GM12878 (cell line): ENCODE measurements at regions not wholly inside any gene's neighbourhood (a gene's known extent, or its start where the extent isn't known, plus 50 kb on each side); places are given as distances from the start of the nearest gene placed in this dataset.

Source experiments
- ATAC-seq: fragments of 200-7000 bp; cut with Tn5 transposase; 3 replicates; pipeline ENCODE4 v1.9.1; 2020; ENCODE audit warnings: mild to moderate bottlenecking, moderate library complexity
- BruUV-seq: library from RNA; stranded (reverse); fragments of 400-500 nt; replicated peaks from 2 replicates; lab custom pipeline; 2021; lab: Mats Ljungman, UMichigan
- CTCF ChIA-PET: fragments of 300-600 bp; sonication (Branson Sonifier 250); formaldehyde crosslinking; extraction: SDS; loops from one replicate; lab custom pipeline; 2021; ENCODE audit warnings: inconsistent platforms; lab: Yijun Ruan, JAX
- POLR2A ChIA-PET: fragments of 350-600 bp; formaldehyde crosslinking; extraction: SDS; loops from one replicate; lab custom pipeline; 2021; ENCODE audit warnings: inconsistent platforms; lab: Charles Lee
- RAD21 ChIA-PET: fragments of 300-600 bp; sonication (Branson Sonifier 250); formaldehyde crosslinking; loops from one replicate; lab custom pipeline; 2023; ENCODE audit warnings: antibody characterized with exemption; ENCODE audit not compliant: unreplicated experiment; lab: Charles Lee
- SMC1A ChIA-PET: fragments of 300-600 bp; sonication (Branson Sonifier 250); formaldehyde crosslinking; loops from one replicate; lab custom pipeline; 2023; ENCODE audit not compliant: unreplicated experiment, uncharacterized antibody; lab: Charles Lee
- DNase-seq: peaks from one replicate; pipeline ENCODE4 v3.0.0-alpha.2; 2011; ENCODE audit warnings: low read depth, low spot score
- FAIRE-seq: peaks from 3 replicates; lab custom pipeline; 2011; peaks lifted over from hg19 to GRCh38; lab: Jason Lieb, UNC
- H2AFZ ChIP-seq: 2 replicates; pipeline ENCODE4 v1.6.0; 2011; ENCODE audit warnings: low read depth, low read length, control low read depth; ENCODE audit not compliant: control insufficient read depth
- H3K27ac ChIP-seq: 2 replicates; pipeline ENCODE4 v1.5.1; 2011; ENCODE audit warnings: control low read depth; ENCODE audit not compliant: control insufficient read depth, insufficient read depth
- H3K27me3 ChIP-seq, 2 experiments: replicated peaks in 1 of 2; 2 replicates each; pipeline versions ENCODE4 v1.6.0 to v1.6.1; 2011; ENCODE audit warnings: low read length in 1 of 2; ENCODE audit not compliant: control insufficient read depth in 2 of 2, insufficient read depth in 2 of 2
- H3K36me3 ChIP-seq, 2 experiments: 2 replicates each; pipeline ENCODE4 v1.5.1; 2011; ENCODE audit warnings: low read length in 1 of 2; ENCODE audit not compliant: control insufficient read depth in 2 of 2, insufficient read depth in 2 of 2
- H3K4me1 ChIP-seq: 2 replicates; pipeline ENCODE4 v1.6.1; 2011; ENCODE audit warnings: mild to moderate bottlenecking, low read length, moderate library complexity, mixed read lengths; ENCODE audit not compliant: control insufficient read depth, insufficient read depth
- H3K4me2 ChIP-seq: 2 replicates; pipeline ENCODE4 v1.6.0; 2011; ENCODE audit warnings: control low read depth; ENCODE audit not compliant: control insufficient read depth, insufficient read depth
- H3K4me3 ChIP-seq: fragments of 200-600 bp; sonication (generic); 2 replicates; pipeline ENCODE4 v1.5.1; 2016
- H3K79me2 ChIP-seq: 2 replicates; pipeline ENCODE4 v1.6.0; 2011; ENCODE audit warnings: low read length; ENCODE audit not compliant: control insufficient read depth, insufficient read depth
- H3K9ac ChIP-seq: 2 replicates; pipeline ENCODE4 v1.8.0; 2011; ENCODE audit warnings: low read length, control low read depth, mixed read lengths; ENCODE audit not compliant: control insufficient read depth, insufficient read depth
- H3K9me3 ChIP-seq: replicated peaks from 3 replicates; pipeline ENCODE4 v1.5.1; 2011; ENCODE audit warnings: mild to moderate bottlenecking, low read length; ENCODE audit not compliant: control insufficient read depth, insufficient read depth
- H4K20me1 ChIP-seq: 2 replicates; pipeline ENCODE4 v1.6.0; 2011; ENCODE audit not compliant: control insufficient read depth, insufficient read depth
- ATF7 ChIP-seq: fragments of 450-650 bp; IDR thresholded peaks from 2 replicates; pipeline ENCODE4 v1.6.1; 2016; ENCODE audit warnings: low read depth, mild to moderate bottlenecking
- CHD1 ChIP-seq: IDR thresholded peaks from 2 replicates; pipeline ENCODE4 v1.6.1; 2012; ENCODE audit warnings: low read depth, low read length, improper control_type of control experiment
- KLF5 ChIP-seq: fragments of 450-650 bp; IDR thresholded peaks from 2 replicates; pipeline ENCODE4 v1.6.1; 2014; ENCODE audit warnings: mild to moderate bottlenecking; ENCODE audit not compliant: partially characterized antibody
- POLR2AphosphoS5 ChIP-seq: IDR thresholded peaks from 2 replicates; pipeline ENCODE4 v1.6.1; 2011; ENCODE audit warnings: mild to moderate bottlenecking, low read length, inconsistent platforms
- RAD21 ChIP-seq: IDR thresholded peaks from 2 replicates; pipeline ENCODE4 v1.6.1; 2011; ENCODE audit warnings: mild to moderate bottlenecking, low read depth, low read length, moderate library complexity; ENCODE audit not compliant: insufficient read depth
- RBBP5 ChIP-seq: fragments of 200-600 bp; sonication (generic); conservative IDR thresholded peaks from 2 replicates; pipeline ENCODE4 v1.6.1; 2016
- RELA ChIP-seq: fragments of 450-650 bp; IDR thresholded peaks from 2 replicates; pipeline ENCODE4 v1.8.0; 2014; ENCODE audit warnings: borderline replicate concordance; ENCODE audit not compliant: partially characterized antibody
- YY1 ChIP-seq: IDR thresholded peaks from 2 replicates; pipeline ENCODE4 v1.6.1; 2011; ENCODE audit warnings: low read depth, mild to moderate bottlenecking, low read length
- WGBS: methylation state at CpG from one replicate; pipeline ENCODE4 v1.1.6; 2016; ENCODE audit warnings: low lambda C conversion rate; ENCODE audit not compliant: insufficient replicate concordance, insufficient coverage; ENCODE audit errors: missing lambda C conversion rate; 5-methylcytosine and 5-hydroxymethylcytosine counted together
- in situ Hi-C: fragments of 300-500 bp; cut with MboI; formaldehyde crosslinking; loops from 9 replicates; pipeline ENCODE4 v1.14.3; 2018; ENCODE audit warnings: mixed read lengths
- intact Hi-C: fragments of 100-400 bp; cut with micrococcal nuclease; formaldehyde crosslinking; loops from one replicate; pipeline ENCODE4 v1.14.2; 2022; ENCODE audit not compliant: unreplicated experiment
- TF ChIP-seq, protein P1 (sequence below): IDR thresholded peaks from 2 replicates; pipeline ENCODE4 v1.6.1; 2011; ENCODE audit warnings: low read depth, low read length, improper control_type of control experiment, borderline replicate concordance
- TF ChIP-seq, protein P2 (sequence below): IDR thresholded peaks from 2 replicates; pipeline ENCODE4 v1.6.1; 2012; ENCODE audit warnings: mild to moderate bottlenecking, low read depth, low read length
- TF ChIP-seq, protein P3 (sequence below): fragments of 450-650 bp; IDR thresholded peaks from 2 replicates; pipeline ENCODE4 v1.6.1; 2018; ENCODE audit warnings: borderline replicate concordance, mild to moderate bottlenecking; ENCODE audit not compliant: partially characterized antibody
- TF ChIP-seq, protein P4 (sequence below), 3 experiments: IDR thresholded peaks in 2 of 3; conservative IDR thresholded peaks in 1 of 3; 2 replicates each; pipeline ENCODE4 v1.5.1; 2011; ENCODE audit warnings: low read depth in 3 of 3, low read length in 3 of 3, mild to moderate bottlenecking in 3 of 3, control low read depth in 2 of 3, moderate library complexity in 2 of 3, inconsistent platforms in 1 of 3, mixed read lengths in 1 of 3; ENCODE audit not compliant: control insufficient read depth in 2 of 3, insufficient read depth in 1 of 3; ENCODE audit errors: extremely low read depth in 1 of 3

DNA sequence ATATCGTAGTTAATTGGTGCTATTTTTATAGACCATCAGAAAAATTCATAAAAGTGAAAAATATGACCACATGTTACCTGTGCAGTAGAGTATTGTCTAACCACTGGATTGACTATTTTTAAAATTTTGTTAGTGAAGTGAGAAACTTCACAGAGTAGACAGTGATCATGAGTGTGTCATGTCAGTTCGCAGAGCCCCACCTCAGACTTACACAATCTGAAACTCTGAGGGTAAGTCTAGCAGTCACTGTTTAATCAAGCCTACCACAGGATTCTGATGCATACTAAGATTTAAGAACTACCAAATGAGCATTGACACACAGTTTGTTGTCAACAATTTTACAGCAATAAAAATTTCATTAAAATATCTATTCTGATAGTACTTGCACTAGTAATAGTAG is 552.9 kb upstream of the SUCLG2 start (continued):
- TF ChIP-seq, protein P1, sequence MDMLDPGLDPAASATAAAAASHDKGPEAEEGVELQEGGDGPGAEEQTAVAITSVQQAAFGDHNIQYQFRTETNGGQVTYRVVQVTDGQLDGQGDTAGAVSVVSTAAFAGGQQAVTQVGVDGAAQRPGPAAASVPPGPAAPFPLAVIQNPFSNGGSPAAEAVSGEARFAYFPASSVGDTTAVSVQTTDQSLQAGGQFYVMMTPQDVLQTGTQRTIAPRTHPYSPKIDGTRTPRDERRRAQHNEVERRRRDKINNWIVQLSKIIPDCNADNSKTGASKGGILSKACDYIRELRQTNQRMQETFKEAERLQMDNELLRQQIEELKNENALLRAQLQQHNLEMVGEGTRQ = no peak
- no peak for TF ChIP-seq POLR2AphosphoS5

DNA sequence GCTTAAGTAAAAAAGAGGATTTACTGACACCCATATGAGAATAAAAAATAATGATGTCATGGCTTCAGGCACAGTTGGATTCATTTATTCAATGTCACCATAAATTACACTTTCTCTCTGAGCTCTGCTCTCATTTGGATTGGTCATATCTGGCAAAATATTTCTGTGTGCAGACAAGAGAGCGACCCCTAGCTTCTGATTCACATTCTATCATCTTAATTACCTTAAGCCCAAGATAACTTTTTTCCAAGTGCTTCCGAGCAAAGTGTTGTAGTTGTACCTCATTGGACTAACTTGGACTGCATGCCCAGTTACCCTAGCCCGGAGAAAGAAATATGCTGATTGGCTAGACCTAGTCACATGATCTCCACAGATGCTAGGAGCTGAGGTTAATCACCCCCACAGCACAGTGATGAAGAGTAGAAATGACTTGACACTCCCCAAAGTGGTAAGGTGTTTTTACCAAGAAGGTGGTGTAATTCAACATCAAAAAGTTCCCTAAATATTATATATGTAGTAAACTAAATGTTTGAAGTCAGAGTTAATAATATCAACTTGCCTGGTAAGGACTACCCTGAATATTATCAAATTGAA is 552.2 kb upstream of the SUCLG2 start:
- TF ChIP-seq, protein P2, sequence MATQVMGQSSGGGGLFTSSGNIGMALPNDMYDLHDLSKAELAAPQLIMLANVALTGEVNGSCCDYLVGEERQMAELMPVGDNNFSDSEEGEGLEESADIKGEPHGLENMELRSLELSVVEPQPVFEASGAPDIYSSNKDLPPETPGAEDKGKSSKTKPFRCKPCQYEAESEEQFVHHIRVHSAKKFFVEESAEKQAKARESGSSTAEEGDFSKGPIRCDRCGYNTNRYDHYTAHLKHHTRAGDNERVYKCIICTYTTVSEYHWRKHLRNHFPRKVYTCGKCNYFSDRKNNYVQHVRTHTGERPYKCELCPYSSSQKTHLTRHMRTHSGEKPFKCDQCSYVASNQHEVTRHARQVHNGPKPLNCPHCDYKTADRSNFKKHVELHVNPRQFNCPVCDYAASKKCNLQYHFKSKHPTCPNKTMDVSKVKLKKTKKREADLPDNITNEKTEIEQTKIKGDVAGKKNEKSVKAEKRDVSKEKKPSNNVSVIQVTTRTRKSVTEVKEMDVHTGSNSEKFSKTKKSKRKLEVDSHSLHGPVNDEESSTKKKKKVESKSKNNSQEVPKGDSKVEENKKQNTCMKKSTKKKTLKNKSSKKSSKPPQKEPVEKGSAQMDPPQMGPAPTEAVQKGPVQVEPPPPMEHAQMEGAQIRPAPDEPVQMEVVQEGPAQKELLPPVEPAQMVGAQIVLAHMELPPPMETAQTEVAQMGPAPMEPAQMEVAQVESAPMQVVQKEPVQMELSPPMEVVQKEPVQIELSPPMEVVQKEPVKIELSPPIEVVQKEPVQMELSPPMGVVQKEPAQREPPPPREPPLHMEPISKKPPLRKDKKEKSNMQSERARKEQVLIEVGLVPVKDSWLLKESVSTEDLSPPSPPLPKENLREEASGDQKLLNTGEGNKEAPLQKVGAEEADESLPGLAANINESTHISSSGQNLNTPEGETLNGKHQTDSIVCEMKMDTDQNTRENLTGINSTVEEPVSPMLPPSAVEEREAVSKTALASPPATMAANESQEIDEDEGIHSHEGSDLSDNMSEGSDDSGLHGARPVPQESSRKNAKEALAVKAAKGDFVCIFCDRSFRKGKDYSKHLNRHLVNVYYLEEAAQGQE = no peak
- no peak for TF ChIP-seq RAD21
- TF ChIP-seq, protein P3, sequence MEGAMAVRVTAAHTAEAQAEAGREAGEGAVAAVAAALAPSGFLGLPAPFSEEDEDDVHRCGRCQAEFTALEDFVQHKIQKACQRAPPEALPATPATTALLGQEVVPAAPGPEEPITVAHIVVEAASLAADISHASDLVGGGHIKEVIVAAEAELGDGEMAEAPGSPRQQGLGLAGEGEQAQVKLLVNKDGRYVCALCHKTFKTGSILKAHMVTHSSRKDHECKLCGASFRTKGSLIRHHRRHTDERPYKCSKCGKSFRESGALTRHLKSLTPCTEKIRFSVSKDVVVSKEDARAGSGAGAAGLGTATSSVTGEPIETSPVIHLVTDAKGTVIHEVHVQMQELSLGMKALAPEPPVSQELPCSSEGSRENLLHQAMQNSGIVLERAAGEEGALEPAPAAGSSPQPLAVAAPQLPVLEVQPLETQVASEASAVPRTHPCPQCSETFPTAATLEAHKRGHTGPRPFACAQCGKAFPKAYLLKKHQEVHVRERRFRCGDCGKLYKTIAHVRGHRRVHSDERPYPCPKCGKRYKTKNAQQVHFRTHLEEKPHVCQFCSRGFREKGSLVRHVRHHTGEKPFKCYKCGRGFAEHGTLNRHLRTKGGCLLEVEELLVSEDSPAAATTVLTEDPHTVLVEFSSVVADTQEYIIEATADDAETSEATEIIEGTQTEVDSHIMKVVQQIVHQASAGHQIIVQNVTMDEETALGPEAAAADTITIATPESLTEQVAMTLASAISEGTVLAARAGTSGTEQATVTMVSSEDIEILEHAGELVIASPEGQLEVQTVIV = no peak
- no peak for TF ChIP-seq RELA
- no peak for TF ChIP-seq YY1
- TF ChIP-seq CHD1 = no peak
- 0 out of 2 replicates have a peak, but pooled peaks have one; percentile 13 for TF ChIP-seq ATF7
- TF ChIP-seq RBBP5 = no peak
- TF ChIP-seq, protein P4, sequence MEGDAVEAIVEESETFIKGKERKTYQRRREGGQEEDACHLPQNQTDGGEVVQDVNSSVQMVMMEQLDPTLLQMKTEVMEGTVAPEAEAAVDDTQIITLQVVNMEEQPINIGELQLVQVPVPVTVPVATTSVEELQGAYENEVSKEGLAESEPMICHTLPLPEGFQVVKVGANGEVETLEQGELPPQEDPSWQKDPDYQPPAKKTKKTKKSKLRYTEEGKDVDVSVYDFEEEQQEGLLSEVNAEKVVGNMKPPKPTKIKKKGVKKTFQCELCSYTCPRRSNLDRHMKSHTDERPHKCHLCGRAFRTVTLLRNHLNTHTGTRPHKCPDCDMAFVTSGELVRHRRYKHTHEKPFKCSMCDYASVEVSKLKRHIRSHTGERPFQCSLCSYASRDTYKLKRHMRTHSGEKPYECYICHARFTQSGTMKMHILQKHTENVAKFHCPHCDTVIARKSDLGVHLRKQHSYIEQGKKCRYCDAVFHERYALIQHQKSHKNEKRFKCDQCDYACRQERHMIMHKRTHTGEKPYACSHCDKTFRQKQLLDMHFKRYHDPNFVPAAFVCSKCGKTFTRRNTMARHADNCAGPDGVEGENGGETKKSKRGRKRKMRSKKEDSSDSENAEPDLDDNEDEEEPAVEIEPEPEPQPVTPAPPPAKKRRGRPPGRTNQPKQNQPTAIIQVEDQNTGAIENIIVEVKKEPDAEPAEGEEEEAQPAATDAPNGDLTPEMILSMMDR (IDR thresholded peaks at IDR 0.05 in 2 of 3, conservative IDR thresholded peaks at IDR 0.05 in 1 of 3; ENCODE audit: control insufficient read depth in 2 of 3, extremely low read depth in 1 of 3, insufficient read depth in 1 of 3, low read depth in 3 of 3, low read length in 3 of 3) = peak in 2 of 3 experiments; percentile 11 to 31; a peak in 1 of 6 replicates
- TF ChIP-seq KLF5 = no peak
- no peak overlapping the region for H3K4me2 ChIP-seq
- SMC1A ChIA-PET = interaction anchor here (1.0 kb wide), 1 partner anchor 826 kb away, joined by 3 read pairs; no protein-coding TSS in a partner anchor
- no peaks in the 10 kb centered on the region for H4K20me1 ChIP-seq
- POLR2A ChIA-PET = no interaction called here
- peak; percentile 41 for FAIRE-seq
- no peaks in the 10 kb centered on the region for H3K9me3 ChIP-seq
- intact Hi-C loops = no loop called here
- RAD21 ChIA-PET = interaction anchor here (0.8 kb wide), 1 partner anchor 1093 kb away, joined by 3 read pairs; no protein-coding TSS in a partner anchor
- H3K4me1 ChIP-seq = no peaks in the 10 kb centered on the region
- in situ Hi-C loops = no loop called here
- no peaks in the 10 kb centered on the region for H3K27me3 ChIP-seq
- 3% methylated on average over 3 of the region's 3 CpGs for WGBS
- DNase-seq = no peak
- no peak overlapping the region for H3K9ac ChIP-seq
- H2AFZ ChIP-seq = no peak overlapping the region
- CTCF ChIA-PET = interaction anchor here (0.8 kb wide), 1 partner anchor 13 kb away, joined by 3 read pairs; no protein-coding TSS in a partner anchor
- no TSS peak for BruUV-seq
- H3K4me3 ChIP-seq = no peak overlapping the region
- peak; percentile 32; the same call in 2 of the 3 replicates for ATAC-seq
- H3K27ac ChIP-seq = no peak overlapping the region
- no peaks in the 10 kb centered on the region for H3K79me2 ChIP-seq
- no peaks in the 10 kb centered on the region for H3K36me3 ChIP-seq
